H1 (cell line): ENCODE measurements at regions not wholly inside any gene's neighbourhood (a gene's known extent, or its start where the extent isn't known, plus 50 kb on each side); places are given as distances from the start of the nearest gene placed in this dataset.

Source experiments
- BACH1 ChIP-seq: IDR thresholded peaks from 2 replicates; pipeline ENCODE4 v1.6.1; 2012; ENCODE audit warnings: low read length, improper control_type of control experiment
- CHD7 ChIP-seq: fragments of 300-600 bp; sonication (generic); IDR thresholded peaks from 2 replicates; pipeline ENCODE4 v1.7.1; 2012; ENCODE audit warnings: low read length, moderate library complexity, mild to moderate bottlenecking, inconsistent platforms; ENCODE audit not compliant: insufficient replicate concordance
- E2F6 ChIP-seq: IDR thresholded peaks from 2 replicates; pipeline ENCODE4 v1.6.1; 2012; ENCODE audit warnings: inconsistent platforms
- PHF8 ChIP-seq: fragments of 200-600 bp; sonication (generic); conservative IDR thresholded peaks from 2 replicates; pipeline ENCODE4 v1.7.1; 2012; ENCODE audit warnings: low read depth, mild to moderate bottlenecking, inconsistent platforms, low read length, moderate library complexity
- RXRA ChIP-seq: IDR thresholded peaks from 2 replicates; pipeline ENCODE4 v1.6.1; 2011; ENCODE audit warnings: low read depth, mild to moderate bottlenecking, low read length, moderate library complexity; ENCODE audit not compliant: insufficient read depth
- SIRT6 ChIP-seq: IDR thresholded peaks from one replicate; pipeline ENCODE4 v1.7.1; 2012; ENCODE audit warnings: low read length, inconsistent platforms
- TAF7 ChIP-seq: optimal IDR thresholded peaks from 2 replicates; pipeline ENCODE3; 2011; ENCODE audit warnings: low read depth, mild to moderate bottlenecking, inconsistent platforms, low read length, moderate library complexity, borderline replicate concordance
- TCF12 ChIP-seq: IDR thresholded peaks from 2 replicates; pipeline ENCODE4 v1.6.1; 2011; ENCODE audit warnings: low read depth, mild to moderate bottlenecking, low read length
- ZNF274 ChIP-seq: IDR thresholded peaks from 2 replicates; pipeline ENCODE4 v1.7.0; 2012; ENCODE audit warnings: low read length, borderline replicate concordance; ENCODE audit errors: extremely low read depth

GRCh38 chr6:4302524-4302923, 167.1 kb upstream of the ECI2 start (continued):
- TF ChIP-seq CHD7 (no peak), ZNF274 (no peak), TCF12 (no peak), BACH1 (no peak), TAF7 (no peak), SIRT6 (no peak), RXRA (no peak), E2F6 (no peak), PHF8 (no peak)
- TF ChIP-seq, all 59 proteins: peak for 0
